HG02973 (cell line): ENCODE measurements at regions not wholly inside any gene's neighbourhood (a gene's known extent, or its start where the extent isn't known, plus 50 kb on each side); places are given as distances from the start of the nearest gene placed in this dataset.

Source experiments
- ATAC-seq: cut with Tn5 transposase; IDR thresholded peaks from one replicate; pipeline ENCODE4 v1.9.1; 2021; ENCODE audit warnings: moderate library complexity; ENCODE audit not compliant: unreplicated experiment

- no peak for ATAC-seq
Observed at GRCh38 chr2:147520817-147521216, 324.0 kb upstream of the ACVR2A start.

- ATAC-seq, result no peak
Observed at GRCh38 chr2:147519178-147519577, 325.7 kb upstream of the ACVR2A start.

- ATAC-seq, result no peak
Observed at GRCh38 chr2:147515213-147515612, 329.6 kb upstream of the ACVR2A start.

- ATAC-seq, result no peak
Observed at GRCh38 chr2:147512206-147512605, 332.6 kb upstream of the ACVR2A start.

- no peak for ATAC-seq
Observed at GRCh38 chr2:147511491-147511948, 333.3 kb upstream of the ACVR2A start.

GRCh38 chr2:147509821-147510220, 335.0 kb upstream of the ACVR2A start:
- ATAC-seq, result no peak

GRCh38 chr2:147506889-147507288, 337.9 kb upstream of the ACVR2A start:
- no peak for ATAC-seq

GRCh38 chr2:147502711-147503290, 342.0 kb upstream of the ACVR2A start:
- no peak for ATAC-seq

- ATAC-seq, result no peak
Observed at GRCh38 chr2:147501968-147502367, 342.9 kb upstream of the ACVR2A start.

- ATAC-seq, result no peak
Observed at GRCh38 chr2:147500819-147501395, 343.9 kb upstream of the ACVR2A start.

- ATAC-seq, result no peak
Observed at GRCh38 chr2:147500229-147500628, 344.6 kb upstream of the ACVR2A start.

GRCh38 chr2:147499785-147500184, 345.0 kb upstream of the ACVR2A start:
- ATAC-seq, result no peak

GRCh38 chr2:147495734-147496133, 349.1 kb upstream of the ACVR2A start:
- no peak for ATAC-seq

- no peak for ATAC-seq
Observed at GRCh38 chr2:147492471-147492870, 352.4 kb upstream of the ACVR2A start.

GRCh38 chr2:147491506-147491905, 353.3 kb upstream of the ACVR2A start:
- ATAC-seq, result no peak

- no peak for ATAC-seq
Observed at GRCh38 chr2:147490401-147491261, 354.2 kb upstream of the ACVR2A start.

GRCh38 chr2:147488472-147488871, 356.4 kb upstream of the ACVR2A start:
- no peak for ATAC-seq

- ATAC-seq, result no peak
Observed at GRCh38 chr2:147487978-147488289, 356.9 kb upstream of the ACVR2A start.

- ATAC-seq, result no peak
Observed at GRCh38 chr2:147487286-147487977, 357.4 kb upstream of the ACVR2A start.

- ATAC-seq, result no peak
Observed at GRCh38 chr2:147485210-147485851, 359.5 kb upstream of the ACVR2A start.

- no peak for ATAC-seq
Observed at GRCh38 chr2:147483911-147484310, 360.9 kb upstream of the ACVR2A start.
